ENCODE measurements at regions not wholly inside any gene's neighbourhood (a gene's known extent, or its start where the extent isn't known, plus 50 kb on each side); places are given as distances from the start of the nearest gene placed in this dataset.

GRCh38 chr16:59060207-59060606, 326.1 kb upstream of the GOT2 start (continued):
- TF ChIP-seq PKNOX1 (IDR thresholded peaks at IDR 0.05) (no peak), ZNF347 (CRISPR knock-in tag; IDR thresholded peaks at IDR 0.05; ENCODE audit: low read depth) (no peak)

GRCh38 chr16:59058250-59058649, 324.1 kb upstream of the GOT2 start:
- 0% methylated on average over 2 of the region's 2 CpGs for WGBS (ENCODE audit: insufficient coverage, low coverage, missing lambda C conversion rate)
- no peak overlapping the region for H3K9ac ChIP-seq (ENCODE audit: insufficient read depth in 1 of 2, low read depth in 2 of 2, low read length in 2 of 2)
- H3K4me1 ChIP-seq (replicated peaks in 1 of 2; ENCODE audit: control insufficient read depth in 2 of 2, insufficient read depth in 2 of 2, low read length in 2 of 2), result no peaks in the 10 kb centered on the region
- no peak overlapping the region for H3K27ac ChIP-seq (ENCODE audit: extremely low read depth, low read depth, low read length)
- H3K9me1 ChIP-seq (ENCODE audit: control insufficient read depth, insufficient read depth, low read length), result no peaks in the 10 kb centered on the region
- no peaks in the 10 kb centered on the region for H3K79me2 ChIP-seq (ENCODE audit: control insufficient read depth, insufficient read depth, low read length)
- no peak overlapping the region for H3K4me3 ChIP-seq
- CTCF ChIA-PET (ENCODE audit: low intra/inter-chr PET ratio), result no interaction called here
- no peaks in the 10 kb centered on the region for H4K20me1 ChIP-seq (replicated peaks; ENCODE audit: control insufficient read depth, insufficient read depth, low read length)
- no peak for DNase-seq (ENCODE audit: extremely low read depth in 1 of 4, low spot score in 3 of 4)
- no peak overlapping the region for H3K4me2 ChIP-seq (ENCODE audit: insufficient read depth, low read length)
- no peak for FAIRE-seq
- ATAC-seq, result no peak
- no peaks in the 10 kb centered on the region for H3K36me3 ChIP-seq (ENCODE audit: control insufficient read depth, insufficient read depth, low read length)
- no peak overlapping the region for H2AFZ ChIP-seq (ENCODE audit: low read depth, low read length)
- no peaks in the 10 kb centered on the region for H3K9me3 ChIP-seq (replicated peaks; ENCODE audit: control insufficient read depth, insufficient read depth, low read depth, low read length)
- no peaks in the 10 kb centered on the region for H3K27me3 ChIP-seq (ENCODE audit: control insufficient read depth in 2 of 2, insufficient read depth in 2 of 2, low read length in 2 of 2)
- intact Hi-C loops (cut with micrococcal nuclease), result no loop called here
- no TSS peak for BruUV-seq (replicated peaks)
- in situ Hi-C loops (cut with MboI), result no loop called here
- POLR2A ChIA-PET, result no interaction called here
- no peak for TF ChIP-seq CTCF (IDR thresholded peaks at IDR 0.05 in 2 of 3, conservative IDR thresholded peaks at IDR 0.05 in 1 of 3; ENCODE audit: insufficient read depth in 2 of 3, low read depth in 1 of 3, low read length in 3 of 3)
- no peak for TF ChIP-seq EGR1 (conservative IDR thresholded peaks at IDR 0.05)
- TF ChIP-seq GTF2F1 (IDR thresholded peaks at IDR 0.05; ENCODE audit: low read depth, low read length), result no peak
- no peak for TF ChIP-seq ZNF764 (CRISPR knock-in tag; IDR thresholded peaks at IDR 0.05; ENCODE audit: low read depth)
- no peak for TF ChIP-seq USF1 (CRISPR knock-in tag; IDR thresholded peaks at IDR 0.05)
- TF ChIP-seq MIER1 (IDR thresholded peaks at IDR 0.05; ENCODE audit: low read depth), result no peak
- TF ChIP-seq ZNF668 (CRISPR knock-in tag; IDR thresholded peaks at IDR 0.05), result no peak
- TF ChIP-seq E2F5 (CRISPR knock-in tag; IDR thresholded peaks at IDR 0.05), result no peak
- TF ChIP-seq ZNF134 (CRISPR knock-in tag; conservative IDR thresholded peaks at IDR 0.05), result no peak
- no peak for TF ChIP-seq STAT5A (IDR thresholded peaks at IDR 0.05; ENCODE audit: borderline replicate concordance, low read length)
- TF ChIP-seq CBX2 (IDR thresholded peaks at IDR 0.05; ENCODE audit: insufficient read depth, low read length, poor library complexity, severe bottlenecking), result no peak
- TF ChIP-seq TCF7L2 (IDR thresholded peaks at IDR 0.05; ENCODE audit: low read depth, low read length), result no peak
- TF ChIP-seq HDAC3 (IDR thresholded peaks at IDR 0.05; ENCODE audit: borderline replicate concordance, partially characterized antibody), result no peak
- no peak for TF ChIP-seq TEAD1 (CRISPR knock-in tag; IDR thresholded peaks at IDR 0.05)
